NB4 (cell line): ENCODE measurements at regions not wholly inside any gene's neighbourhood (a gene's known extent, or its start where the extent isn't known, plus 50 kb on each side); places are given as distances from the start of the nearest gene placed in this dataset.
"Not testable (repeated sequence)": the region's sequence is repeated elsewhere in the genome, so short reads cannot be mapped to it uniquely, and the experiment has no call there.

Experiments used
- DNase-seq: peaks from one replicate; pipeline ENCODE4 v3.0.0; 2010; ENCODE audit warnings: low read depth
- H3K4me3 ChIP-seq: one replicate; pipeline ENCODE4 v1.5.1; 2011; ENCODE audit warnings: mild to moderate bottlenecking, low read depth, low read length, moderate library complexity
- MYC ChIP-seq: IDR thresholded peaks from 2 replicates; pipeline ENCODE4 v1.6.1; 2011; ENCODE audit warnings: low read depth, low read length
- POLR2A ChIP-seq: IDR thresholded peaks from 2 replicates; pipeline ENCODE4 v1.6.1; 2011; ENCODE audit warnings: mild to moderate bottlenecking; ENCODE audit not compliant: insufficient read length; ENCODE audit errors: extremely low read depth
- TF ChIP-seq, protein P1 (sequence below): IDR thresholded peaks from 2 replicates; pipeline ENCODE4 v1.6.1; 2011; ENCODE audit warnings: low read depth, low read length
- TF ChIP-seq, protein P2 (sequence below): IDR thresholded peaks from one replicate; pipeline ENCODE4 v1.5.1; 2012; ENCODE audit warnings: low read depth, low read length

DNA sequence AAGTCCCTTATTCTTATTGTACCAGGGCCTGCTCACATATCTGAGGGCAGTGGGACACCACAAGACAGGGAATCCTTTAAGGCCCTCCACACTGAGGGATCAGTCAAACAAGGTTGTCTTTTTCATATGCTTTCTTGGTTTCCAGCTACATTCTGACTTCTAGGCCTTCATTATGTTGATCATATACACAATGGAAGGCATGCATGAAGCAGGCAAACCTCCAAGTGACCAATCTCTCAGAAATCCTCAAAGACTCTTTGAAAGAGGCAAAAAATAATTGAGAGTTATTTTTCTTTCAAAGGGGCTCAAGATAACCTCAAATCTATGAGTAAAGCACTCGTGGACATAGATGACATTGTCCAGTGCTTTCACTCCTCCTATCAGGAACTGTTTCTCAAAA, 1195.9 kb upstream of the ACO1 start:
- no peak for DNase-seq

DNA sequence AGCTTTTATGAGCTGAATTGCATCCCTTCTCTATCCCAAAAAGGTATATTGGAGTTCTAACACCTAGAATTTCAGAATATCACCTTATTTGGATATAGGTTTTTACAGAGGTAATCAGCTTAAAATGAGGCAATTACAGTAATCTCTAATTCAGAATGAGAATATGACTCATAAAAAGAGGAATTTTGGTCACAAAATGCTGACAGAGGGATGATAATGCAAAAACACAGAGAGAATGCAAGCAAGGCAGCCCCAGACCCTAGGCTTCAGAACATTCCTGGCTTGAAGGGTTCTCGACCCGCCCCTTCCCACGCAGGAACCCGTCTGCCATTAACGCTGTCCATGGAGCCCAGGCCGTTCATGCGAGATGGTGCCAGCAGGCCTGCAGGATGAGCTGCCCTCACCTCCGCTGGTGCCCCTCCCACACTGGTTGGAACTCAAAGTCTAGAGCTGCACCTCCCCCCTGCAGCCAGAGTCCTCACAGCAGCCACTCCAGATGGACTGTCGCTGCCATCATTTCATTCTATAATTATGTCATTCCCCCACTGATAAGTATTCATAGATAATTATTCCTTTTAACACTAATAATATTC, 1173.4 kb upstream of the ACO1 start:
- H3K4me3 ChIP-seq: no peak overlapping the region
- DNase-seq: no peak
- no peak for TF ChIP-seq POLR2A

More for the DNA sequence above, 1195.9 kb upstream of the ACO1 start:
- TF ChIP-seq POLR2A (no peak), MYC (no peak)
- TF ChIP-seq, protein P1, sequence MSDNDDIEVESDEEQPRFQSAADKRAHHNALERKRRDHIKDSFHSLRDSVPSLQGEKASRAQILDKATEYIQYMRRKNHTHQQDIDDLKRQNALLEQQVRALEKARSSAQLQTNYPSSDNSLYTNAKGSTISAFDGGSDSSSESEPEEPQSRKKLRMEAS: no peak
- TF ChIP-seq, protein P2, sequence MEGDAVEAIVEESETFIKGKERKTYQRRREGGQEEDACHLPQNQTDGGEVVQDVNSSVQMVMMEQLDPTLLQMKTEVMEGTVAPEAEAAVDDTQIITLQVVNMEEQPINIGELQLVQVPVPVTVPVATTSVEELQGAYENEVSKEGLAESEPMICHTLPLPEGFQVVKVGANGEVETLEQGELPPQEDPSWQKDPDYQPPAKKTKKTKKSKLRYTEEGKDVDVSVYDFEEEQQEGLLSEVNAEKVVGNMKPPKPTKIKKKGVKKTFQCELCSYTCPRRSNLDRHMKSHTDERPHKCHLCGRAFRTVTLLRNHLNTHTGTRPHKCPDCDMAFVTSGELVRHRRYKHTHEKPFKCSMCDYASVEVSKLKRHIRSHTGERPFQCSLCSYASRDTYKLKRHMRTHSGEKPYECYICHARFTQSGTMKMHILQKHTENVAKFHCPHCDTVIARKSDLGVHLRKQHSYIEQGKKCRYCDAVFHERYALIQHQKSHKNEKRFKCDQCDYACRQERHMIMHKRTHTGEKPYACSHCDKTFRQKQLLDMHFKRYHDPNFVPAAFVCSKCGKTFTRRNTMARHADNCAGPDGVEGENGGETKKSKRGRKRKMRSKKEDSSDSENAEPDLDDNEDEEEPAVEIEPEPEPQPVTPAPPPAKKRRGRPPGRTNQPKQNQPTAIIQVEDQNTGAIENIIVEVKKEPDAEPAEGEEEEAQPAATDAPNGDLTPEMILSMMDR: no peak
- H3K4me3 ChIP-seq: no peak overlapping the region

DNA sequence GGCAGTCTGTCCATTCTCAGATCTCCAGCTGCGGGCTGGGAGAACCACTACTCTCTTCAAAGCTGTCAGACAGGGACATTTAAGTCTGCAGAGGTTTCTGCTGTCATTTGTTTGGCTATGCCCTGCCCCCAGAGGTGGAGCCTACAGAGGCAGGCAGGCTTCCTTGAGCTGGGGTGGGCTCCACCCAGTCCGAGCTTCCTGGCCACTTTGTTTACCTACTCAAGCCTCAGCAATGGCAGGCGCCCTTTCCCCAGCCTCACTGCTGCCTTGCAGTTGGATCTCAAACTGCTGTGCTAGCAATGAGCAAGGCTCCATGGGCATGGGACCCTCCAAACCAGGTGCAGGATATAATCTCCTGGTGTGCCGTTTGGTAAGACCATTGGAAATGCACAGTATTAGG, 1154.5 kb upstream of the ACO1 start:
- not testable (repeated sequence) for DNase-seq, H3K4me3 ChIP-seq

DNA sequence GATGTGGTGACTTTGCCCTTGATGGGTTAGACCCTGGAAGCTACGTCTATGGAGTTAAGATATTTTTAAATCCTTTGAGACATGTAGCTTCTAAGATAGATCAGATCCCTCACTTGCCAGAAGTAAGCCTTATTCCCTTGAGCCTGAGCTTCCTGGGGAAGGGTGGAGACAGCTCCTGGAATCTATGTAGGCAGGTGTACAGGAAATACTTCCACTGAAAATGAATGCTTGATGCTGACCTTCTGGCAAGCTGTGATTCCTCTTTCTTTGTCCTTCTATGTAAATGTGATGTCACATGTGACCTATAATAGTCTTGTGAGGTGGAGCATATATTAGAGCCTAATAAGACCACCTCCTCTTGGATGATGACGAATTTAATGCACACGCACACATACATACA, 1152.0 kb upstream of the ACO1 start:
- H3K4me3 ChIP-seq: no peak overlapping the region
- DNase-seq: no peak
- TF ChIP-seq, protein P1: no peak
- TF ChIP-seq POLR2A: no peak
- no peak for TF ChIP-seq MYC
- TF ChIP-seq, protein P2: no peak

DNA sequence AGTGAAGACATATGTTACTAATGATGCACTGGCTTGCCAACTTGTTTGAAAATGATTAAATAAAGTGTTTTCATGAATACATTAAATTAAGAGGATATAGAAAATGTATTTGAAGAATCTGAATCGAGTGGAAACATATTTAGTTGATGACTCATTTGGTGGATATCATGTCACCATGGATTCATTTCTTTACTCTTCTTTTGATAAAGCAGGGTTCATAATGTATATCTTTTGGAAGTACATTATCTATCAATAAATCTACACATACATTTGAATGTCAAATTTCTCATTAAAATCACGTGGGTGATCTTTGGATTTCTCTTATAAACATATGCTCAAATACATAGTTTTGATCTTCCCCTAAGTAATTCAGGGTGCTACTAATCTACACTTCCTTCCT, 1148.1 kb upstream of the ACO1 start:
- H3K4me3 ChIP-seq: no peak overlapping the region
- DNase-seq: no peak
- TF ChIP-seq, protein P2: no peak
- no peak for TF ChIP-seq POLR2A
- TF ChIP-seq MYC: no peak
- TF ChIP-seq, protein P1: no peak

DNA sequence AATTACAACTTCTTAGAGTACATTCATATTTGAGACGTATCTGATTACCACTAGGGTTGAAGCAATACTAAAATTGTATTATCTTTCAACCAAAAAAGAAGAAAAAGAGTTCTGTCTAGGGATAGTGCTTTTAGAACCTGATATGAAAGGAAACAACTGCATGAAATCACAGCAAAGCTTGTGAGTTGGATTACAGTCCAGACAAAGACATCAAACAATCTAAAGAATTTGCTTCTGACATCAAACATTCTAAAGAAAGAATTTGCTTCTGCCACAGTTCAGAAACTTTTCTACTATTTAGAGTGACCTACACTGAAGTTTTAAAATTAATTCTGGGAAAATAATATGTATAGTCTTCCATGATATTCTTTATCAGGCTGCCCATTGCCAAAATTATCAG, 1141.1 kb upstream of the ACO1 start:
- H3K4me3 ChIP-seq: no peak overlapping the region
- no peak for DNase-seq
- no peak for TF ChIP-seq POLR2A
- TF ChIP-seq, protein P2: no peak
- TF ChIP-seq, protein P1: no peak
- no peak for TF ChIP-seq MYC

DNA sequence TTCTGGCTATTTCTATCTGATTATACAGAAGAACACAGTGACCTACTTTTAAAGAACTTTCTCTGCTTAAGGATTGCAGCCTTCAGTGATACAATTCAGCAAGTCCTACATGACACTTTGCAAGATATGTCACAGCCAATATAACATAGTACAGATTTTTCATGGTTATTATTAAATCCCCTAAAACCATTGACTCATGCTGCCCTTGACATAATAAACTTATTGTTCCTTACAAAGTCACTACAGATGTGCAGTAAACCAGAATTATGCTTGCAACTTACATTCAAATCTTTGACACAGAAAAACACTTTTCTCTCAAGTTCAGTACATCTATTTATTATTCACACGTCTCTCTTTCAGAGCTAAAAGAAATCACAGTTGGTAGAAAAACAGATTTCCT, 1136.3 kb upstream of the ACO1 start:
- no peak for TF ChIP-seq POLR2A
- TF ChIP-seq, protein P2: no peak
- TF ChIP-seq, protein P1: no peak
- TF ChIP-seq MYC: no peak
- DNase-seq: no peak
- H3K4me3 ChIP-seq: no peak overlapping the region
